GM12878 (cell line): ENCODE measurements at regions not wholly inside any gene's neighbourhood (a gene's known extent, or its start where the extent isn't known, plus 50 kb on each side); places are given as distances from the start of the nearest gene placed in this dataset.

ENCODE experiments used
- ATAC-seq: fragments of 200-7000 bp; cut with Tn5 transposase; 3 replicates; pipeline ENCODE4 v1.9.1; 2020; ENCODE audit warnings: mild to moderate bottlenecking, moderate library complexity
- BruUV-seq: library from RNA; stranded (reverse); fragments of 400-500 nt; replicated peaks from 2 replicates; lab custom pipeline; 2021; lab: Mats Ljungman, UMichigan
- CTCF ChIA-PET: fragments of 300-600 bp; sonication (Branson Sonifier 250); formaldehyde crosslinking; extraction: SDS; loops from one replicate; lab custom pipeline; 2021; ENCODE audit warnings: inconsistent platforms; lab: Yijun Ruan, JAX
- POLR2A ChIA-PET: fragments of 350-600 bp; formaldehyde crosslinking; extraction: SDS; loops from one replicate; lab custom pipeline; 2021; ENCODE audit warnings: inconsistent platforms; lab: Charles Lee
- RAD21 ChIA-PET: fragments of 300-600 bp; sonication (Branson Sonifier 250); formaldehyde crosslinking; loops from one replicate; lab custom pipeline; 2023; ENCODE audit warnings: antibody characterized with exemption; ENCODE audit not compliant: unreplicated experiment; lab: Charles Lee
- SMC1A ChIA-PET: fragments of 300-600 bp; sonication (Branson Sonifier 250); formaldehyde crosslinking; loops from one replicate; lab custom pipeline; 2023; ENCODE audit not compliant: unreplicated experiment, uncharacterized antibody; lab: Charles Lee
- DNase-seq: peaks from one replicate; pipeline ENCODE4 v3.0.0-alpha.2; 2011; ENCODE audit warnings: low read depth, low spot score
- FAIRE-seq: peaks from 3 replicates; lab custom pipeline; 2011; peaks lifted over from hg19 to GRCh38; lab: Jason Lieb, UNC
- H2AFZ ChIP-seq: 2 replicates; pipeline ENCODE4 v1.6.0; 2011; ENCODE audit warnings: low read depth, low read length, control low read depth; ENCODE audit not compliant: control insufficient read depth
- H3K27ac ChIP-seq: 2 replicates; pipeline ENCODE4 v1.5.1; 2011; ENCODE audit warnings: control low read depth; ENCODE audit not compliant: control insufficient read depth, insufficient read depth
- H3K27me3 ChIP-seq, 2 experiments: replicated peaks in 1 of 2; 2 replicates each; pipeline versions ENCODE4 v1.6.0 to v1.6.1; 2011; ENCODE audit warnings: low read length in 1 of 2; ENCODE audit not compliant: control insufficient read depth in 2 of 2, insufficient read depth in 2 of 2
- H3K36me3 ChIP-seq, 2 experiments: 2 replicates each; pipeline ENCODE4 v1.5.1; 2011; ENCODE audit warnings: low read length in 1 of 2; ENCODE audit not compliant: control insufficient read depth in 2 of 2, insufficient read depth in 2 of 2
- H3K4me1 ChIP-seq: 2 replicates; pipeline ENCODE4 v1.6.1; 2011; ENCODE audit warnings: mild to moderate bottlenecking, low read length, moderate library complexity, mixed read lengths; ENCODE audit not compliant: control insufficient read depth, insufficient read depth
- H3K4me2 ChIP-seq: 2 replicates; pipeline ENCODE4 v1.6.0; 2011; ENCODE audit warnings: control low read depth; ENCODE audit not compliant: control insufficient read depth, insufficient read depth
- H3K4me3 ChIP-seq: fragments of 200-600 bp; sonication (generic); 2 replicates; pipeline ENCODE4 v1.5.1; 2016
- H3K79me2 ChIP-seq: 2 replicates; pipeline ENCODE4 v1.6.0; 2011; ENCODE audit warnings: low read length; ENCODE audit not compliant: control insufficient read depth, insufficient read depth
- H3K9ac ChIP-seq: 2 replicates; pipeline ENCODE4 v1.8.0; 2011; ENCODE audit warnings: low read length, control low read depth, mixed read lengths; ENCODE audit not compliant: control insufficient read depth, insufficient read depth
- H3K9me3 ChIP-seq: replicated peaks from 3 replicates; pipeline ENCODE4 v1.5.1; 2011; ENCODE audit warnings: mild to moderate bottlenecking, low read length; ENCODE audit not compliant: control insufficient read depth, insufficient read depth
- H4K20me1 ChIP-seq: 2 replicates; pipeline ENCODE4 v1.6.0; 2011; ENCODE audit not compliant: control insufficient read depth, insufficient read depth
- ATF2 ChIP-seq: IDR thresholded peaks from 2 replicates; pipeline ENCODE4 v1.6.1; 2012; ENCODE audit warnings: low read length, inconsistent platforms
- CUX1 ChIP-seq: IDR thresholded peaks from 2 replicates; pipeline ENCODE4 v1.6.1; 2012; ENCODE audit warnings: improper control_type of control experiment, low read depth, low read length; ENCODE audit not compliant: insufficient replicate concordance
- FOS ChIP-seq: IDR thresholded peaks from 3 replicates; pipeline ENCODE4 v1.6.1; 2011; ENCODE audit warnings: borderline replicate concordance; ENCODE audit not compliant: insufficient read length; ENCODE audit errors: extremely low read depth
- HSF1 ChIP-seq: fragments of 150-350 bp; IDR thresholded peaks from 2 replicates; pipeline ENCODE4 v1.6.1; 2014; ENCODE audit warnings: mild to moderate bottlenecking, low read depth, low read length
- PAX5 ChIP-seq: IDR thresholded peaks from 2 replicates; pipeline ENCODE4 v1.6.1; 2011; ENCODE audit warnings: low read depth, low read length, borderline replicate concordance
- PML ChIP-seq: IDR thresholded peaks from 2 replicates; pipeline ENCODE4 v1.6.1; 2012; ENCODE audit warnings: low read length, inconsistent platforms
- RCOR1 ChIP-seq: conservative IDR thresholded peaks from 2 replicates; pipeline ENCODE4 v1.6.1; 2012; ENCODE audit warnings: low read depth, low read length, improper control_type of control experiment
- RUNX3 ChIP-seq: IDR thresholded peaks from 2 replicates; pipeline ENCODE4 v1.6.1; 2012; ENCODE audit warnings: low read length, inconsistent platforms
- ZNF384 ChIP-seq: IDR thresholded peaks from 2 replicates; pipeline ENCODE4 v1.6.1; 2012; ENCODE audit warnings: low read depth, mild to moderate bottlenecking, low read length, improper control_type of control experiment, borderline replicate concordance
- WGBS: methylation state at CpG from one replicate; pipeline ENCODE4 v1.1.6; 2016; ENCODE audit warnings: low lambda C conversion rate; ENCODE audit not compliant: insufficient replicate concordance, insufficient coverage; ENCODE audit errors: missing lambda C conversion rate; 5-methylcytosine and 5-hydroxymethylcytosine counted together
- in situ Hi-C: fragments of 300-500 bp; cut with MboI; formaldehyde crosslinking; loops from 9 replicates; pipeline ENCODE4 v1.14.3; 2018; ENCODE audit warnings: mixed read lengths
- intact Hi-C: fragments of 100-400 bp; cut with micrococcal nuclease; formaldehyde crosslinking; loops from one replicate; pipeline ENCODE4 v1.14.2; 2022; ENCODE audit not compliant: unreplicated experiment
- TF ChIP-seq, protein P1 (sequence below): IDR thresholded peaks from 2 replicates; pipeline ENCODE4 v1.6.1; 2011; ENCODE audit warnings: borderline replicate concordance, low read depth, mild to moderate bottlenecking, moderate library complexity, mixed read lengths, low read length; ENCODE audit not compliant: insufficient read depth; ENCODE audit errors: extremely low read length

- TF ChIP-seq PML, result no peak
These were observed 97.0 kb upstream of the MAN1A1 start (continued) for GRCh38 chr6:119446609-119447008.

GRCh38 chr6:119446115-119446554 is 96.6 kb upstream of the MAN1A1 start:
- Histone ChIP-seq H3K4me1 (peaks cover 53% of the 10 kb centered on the region), H3K4me3 (no peak overlapping the region), H3K4me2 (peak overlapping the region; percentile 22; the same call in 1 of the 2 replicates), H3K9me3 (peaks cover 2% of the 10 kb centered on the region; the same call in 2 of the 3 replicates), H3K36me3 (no peaks in the 10 kb centered on the region), H3K27ac (no peak overlapping the region; the same call in 1 of the 2 replicates), H4K20me1 (no peaks in the 10 kb centered on the region), H3K27me3 (no peaks in the 10 kb centered on the region), H3K79me2 (no peaks in the 10 kb centered on the region), H3K9ac (no peak overlapping the region), H2AFZ (peak overlapping the region; percentile 47)
- intact Hi-C loops (loop anchor here (10.0 kb wide), 1 partner anchor 89 kb away; no protein-coding TSS in a partner anchor), in situ Hi-C loops (no loop called here)
- CTCF ChIA-PET, result no interaction called here
- no peak for FAIRE-seq
- no TSS peak for BruUV-seq
- 23% methylated on average over 1 of the region's 1 CpG for WGBS
- no peak for DNase-seq
- ATAC-seq, result peak; percentile 69
- SMC1A ChIA-PET, result interaction anchor here (1.1 to 12.9 kb wide), 5 partner anchors 9 to 78 kb away, joined by 3 to 109 read pairs (median 4); no protein-coding TSS in a partner anchor
- POLR2A ChIA-PET, result no interaction called here
- RAD21 ChIA-PET, result interaction anchor here (1.0 to 1.2 kb wide), 2 partner anchors 96 to 125 kb away, joined by 3 read pairs; no protein-coding TSS in a partner anchor
- TF ChIP-seq RUNX3 (peak; percentile 39; the same call in 1 of the 2 replicates), ATF2 (peak; percentile 67), FOS (no peak), ZNF384 (no peak), RCOR1 (no peak), CUX1 (no peak), HSF1 (no peak), PAX5 (no peak)
- TF ChIP-seq, protein P1, sequence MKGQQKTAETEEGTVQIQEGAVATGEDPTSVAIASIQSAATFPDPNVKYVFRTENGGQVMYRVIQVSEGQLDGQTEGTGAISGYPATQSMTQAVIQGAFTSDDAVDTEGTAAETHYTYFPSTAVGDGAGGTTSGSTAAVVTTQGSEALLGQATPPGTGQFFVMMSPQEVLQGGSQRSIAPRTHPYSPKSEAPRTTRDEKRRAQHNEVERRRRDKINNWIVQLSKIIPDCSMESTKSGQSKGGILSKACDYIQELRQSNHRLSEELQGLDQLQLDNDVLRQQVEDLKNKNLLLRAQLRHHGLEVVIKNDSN, result no peak
